Bronchial epithelial cell (primary cell): ENCODE measurements at regions not wholly inside any gene's neighbourhood (a gene's known extent, or its start where the extent isn't known, plus 50 kb on each side); places are given as distances from the start of the nearest gene placed in this dataset.

Experiments
- DNase-seq: peaks from one replicate; pipeline ENCODE4 v3.0.0-alpha.2; 2010; ENCODE audit warnings: low read depth
- FAIRE-seq: peaks from 2 replicates; lab custom pipeline; 2011; peaks lifted over from hg19 to GRCh38; lab: Jason Lieb, UNC
- H3K27me3 ChIP-seq: 2 replicates; pipeline ENCODE4 v1.5.1; 2011; ENCODE audit warnings: low read length; ENCODE audit not compliant: control insufficient read depth, insufficient read depth
- H3K36me3 ChIP-seq: 2 replicates; pipeline ENCODE4 v1.5.1; 2011; ENCODE audit warnings: low read length; ENCODE audit not compliant: control insufficient read depth, insufficient read depth
- H3K4me3 ChIP-seq: 2 replicates; pipeline ENCODE4 v1.5.1; 2011; ENCODE audit warnings: mild to moderate bottlenecking, low read depth, low read length, control low read depth
- TF ChIP-seq, protein P1 (sequence below): IDR thresholded peaks from 2 replicates; pipeline ENCODE4 v1.5.1; 2011; ENCODE audit warnings: mild to moderate bottlenecking, moderate library complexity, low read length, control low read depth, inconsistent platforms; ENCODE audit not compliant: insufficient read depth, severe bottlenecking

DNA sequence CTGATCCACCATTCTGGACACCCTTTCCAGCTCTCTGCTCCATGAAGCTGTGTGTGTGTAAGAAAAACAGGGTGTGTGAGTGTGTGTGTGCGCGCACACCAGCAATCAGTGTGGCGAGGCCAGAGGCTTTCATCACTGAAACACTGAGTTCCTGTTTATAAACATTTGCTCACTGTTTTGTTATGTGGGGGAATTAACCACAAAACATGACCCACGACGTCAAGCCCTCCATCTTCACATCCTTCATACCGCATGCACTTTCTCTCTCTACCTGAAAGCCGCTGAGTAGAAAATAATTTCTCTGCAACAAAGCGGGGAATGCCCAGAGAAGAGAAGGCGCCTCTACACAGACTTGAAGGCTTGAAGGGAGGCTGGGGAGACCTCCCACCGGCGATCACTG is 148.9 kb upstream of the IRF2BP2 start:
- DNase-seq (no peak), FAIRE-seq (no peak)
- H3K27me3 ChIP-seq = peaks cover 1% of the 10 kb centered on the region
- TF ChIP-seq, protein P1, sequence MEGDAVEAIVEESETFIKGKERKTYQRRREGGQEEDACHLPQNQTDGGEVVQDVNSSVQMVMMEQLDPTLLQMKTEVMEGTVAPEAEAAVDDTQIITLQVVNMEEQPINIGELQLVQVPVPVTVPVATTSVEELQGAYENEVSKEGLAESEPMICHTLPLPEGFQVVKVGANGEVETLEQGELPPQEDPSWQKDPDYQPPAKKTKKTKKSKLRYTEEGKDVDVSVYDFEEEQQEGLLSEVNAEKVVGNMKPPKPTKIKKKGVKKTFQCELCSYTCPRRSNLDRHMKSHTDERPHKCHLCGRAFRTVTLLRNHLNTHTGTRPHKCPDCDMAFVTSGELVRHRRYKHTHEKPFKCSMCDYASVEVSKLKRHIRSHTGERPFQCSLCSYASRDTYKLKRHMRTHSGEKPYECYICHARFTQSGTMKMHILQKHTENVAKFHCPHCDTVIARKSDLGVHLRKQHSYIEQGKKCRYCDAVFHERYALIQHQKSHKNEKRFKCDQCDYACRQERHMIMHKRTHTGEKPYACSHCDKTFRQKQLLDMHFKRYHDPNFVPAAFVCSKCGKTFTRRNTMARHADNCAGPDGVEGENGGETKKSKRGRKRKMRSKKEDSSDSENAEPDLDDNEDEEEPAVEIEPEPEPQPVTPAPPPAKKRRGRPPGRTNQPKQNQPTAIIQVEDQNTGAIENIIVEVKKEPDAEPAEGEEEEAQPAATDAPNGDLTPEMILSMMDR = no peak
- H3K36me3 ChIP-seq = no peaks in the 10 kb centered on the region
- no peak overlapping the region for H3K4me3 ChIP-seq

DNA sequence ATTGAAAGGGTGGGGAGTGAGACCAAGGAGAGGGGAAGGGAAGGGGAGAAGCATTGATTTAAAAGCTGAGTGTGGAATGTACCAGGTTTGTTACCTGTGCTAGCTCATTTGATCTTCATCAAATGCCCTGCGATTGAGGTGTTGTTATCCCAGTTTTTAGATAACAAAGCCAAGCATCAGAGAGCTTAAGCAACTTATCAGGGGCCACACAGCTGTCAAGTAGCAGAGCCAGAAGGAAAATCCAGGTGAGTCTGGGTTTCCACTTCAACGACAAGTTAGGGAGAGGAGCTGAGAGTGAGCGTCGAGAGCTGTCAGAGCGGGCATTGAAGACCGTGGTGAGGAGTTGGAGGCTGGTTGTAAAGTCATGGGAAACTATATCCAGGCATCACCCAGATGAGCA is 146.9 kb upstream of the IRF2BP2 start:
- DNase-seq (no peak), FAIRE-seq (peak; percentile 43)
- TF ChIP-seq, protein P1 = no peak
- Histone ChIP-seq H3K4me3 (no peak overlapping the region), H3K27me3 (peaks cover 1% of the 10 kb centered on the region), H3K36me3 (no peaks in the 10 kb centered on the region)

DNA sequence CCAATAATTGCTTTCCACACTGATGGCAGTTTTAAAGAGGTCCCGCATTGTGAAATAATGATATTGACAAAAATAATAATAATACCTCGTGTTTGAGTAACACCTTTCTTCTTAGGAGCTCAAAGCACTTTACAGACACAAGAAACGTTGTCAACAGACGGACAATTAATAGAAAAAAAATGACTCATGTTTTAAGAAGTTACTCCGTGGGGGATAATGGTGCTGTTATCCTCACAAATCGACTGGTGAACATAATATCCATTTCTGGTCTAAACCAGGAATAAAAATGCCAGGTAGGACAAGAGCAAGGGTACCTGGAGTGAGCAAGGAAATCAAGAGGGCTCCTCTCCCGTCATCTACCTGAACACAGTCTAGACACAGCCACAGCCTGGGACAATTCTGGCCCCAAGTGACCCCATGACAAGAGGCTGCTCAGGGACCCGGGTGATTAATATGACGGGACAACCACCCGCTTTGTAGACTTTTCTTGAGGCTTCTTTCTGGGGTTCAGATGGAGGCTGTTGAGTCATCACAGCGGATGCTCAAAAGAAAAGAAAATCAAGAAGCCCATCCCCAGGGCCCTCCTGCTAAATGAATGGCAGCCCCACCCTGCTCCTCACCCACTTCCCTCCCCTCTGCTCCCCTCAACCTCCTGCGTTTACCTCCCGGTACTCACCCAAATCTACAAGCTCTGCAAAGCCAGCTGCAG is 146.2 kb upstream of the IRF2BP2 start:
- DNase-seq (no peak), FAIRE-seq (no peak)
- no peaks in the 10 kb centered on the region for H3K36me3 ChIP-seq
- peaks cover 1% of the 10 kb centered on the region for H3K27me3 ChIP-seq
- H3K4me3 ChIP-seq = no peak overlapping the region
- TF ChIP-seq, protein P1 = no peak

DNA sequence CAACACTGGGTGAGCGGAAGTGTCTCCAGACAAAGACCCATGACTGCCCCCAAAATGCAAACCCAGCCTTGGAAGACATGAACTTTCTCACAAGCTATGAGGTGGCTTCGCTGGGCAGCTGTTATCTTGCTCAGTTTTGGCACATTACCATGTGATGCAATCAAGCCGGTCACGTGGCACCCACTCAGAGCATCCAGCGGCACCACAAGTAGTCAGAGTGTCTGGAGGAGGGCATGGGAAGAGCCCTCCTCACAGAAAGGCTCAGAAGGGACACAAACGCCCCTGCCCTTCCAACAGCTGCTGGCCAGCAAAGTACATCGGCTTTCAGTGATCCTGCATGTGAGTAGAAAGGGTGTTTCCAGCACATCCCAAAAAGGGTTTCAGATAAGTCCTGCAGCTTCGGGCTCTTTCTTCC is 145.5 kb upstream of the IRF2BP2 start:
- peak; percentile 78 for DNase-seq
- FAIRE-seq = no peak
- no peak overlapping the region for H3K4me3 ChIP-seq
- H3K27me3 ChIP-seq = peaks cover 1% of the 10 kb centered on the region
- TF ChIP-seq, protein P1 = no peak
- H3K36me3 ChIP-seq = no peaks in the 10 kb centered on the region

DNA sequence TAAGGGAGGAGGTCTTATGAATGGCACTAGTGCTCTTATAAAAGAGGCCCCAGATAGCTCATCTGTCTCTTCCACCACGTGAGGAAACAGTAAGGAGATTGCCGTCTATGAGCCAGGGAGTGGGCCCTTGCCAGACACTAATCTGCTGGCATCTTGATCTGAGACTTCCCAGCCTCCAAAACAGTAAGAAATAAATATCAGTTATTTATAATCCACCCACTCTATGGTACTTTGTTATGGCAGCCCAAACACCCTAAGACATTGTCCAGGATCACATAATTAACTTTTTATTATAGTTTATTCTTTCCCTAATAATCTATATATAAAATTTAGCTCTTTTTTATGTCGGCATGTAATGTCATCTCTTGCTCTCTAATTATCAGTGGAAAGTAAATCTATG is 144.0 kb upstream of the IRF2BP2 start:
- H3K4me3 ChIP-seq = no peak overlapping the region
- TF ChIP-seq, protein P1 = no peak
- peaks cover 1% of the 10 kb centered on the region for H3K27me3 ChIP-seq
- no peaks in the 10 kb centered on the region for H3K36me3 ChIP-seq
- no peak for FAIRE-seq
- no peak for DNase-seq

DNA sequence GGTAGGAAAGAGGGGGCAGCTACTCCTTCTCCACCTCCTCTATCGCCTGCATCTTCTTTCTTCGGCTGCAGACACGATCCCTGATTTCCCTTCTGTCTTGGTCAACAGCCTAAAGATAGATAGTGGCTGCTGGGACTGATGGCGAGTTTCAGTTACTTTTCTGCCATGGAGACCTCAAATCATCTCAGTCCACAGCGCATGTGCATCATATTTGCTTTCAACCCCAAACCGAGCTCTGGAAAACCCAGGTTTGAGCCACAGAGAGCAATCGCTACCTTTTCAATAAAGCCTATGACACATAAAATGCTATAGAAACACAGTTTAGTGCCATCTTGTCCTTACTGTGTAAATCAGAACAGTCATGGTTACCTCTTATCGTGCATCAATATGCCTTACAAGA is 142.9 kb upstream of the IRF2BP2 start:
- TF ChIP-seq, protein P1 = no peak
- H3K36me3 ChIP-seq = no peaks in the 10 kb centered on the region
- DNase-seq = no peak
- no peak overlapping the region for H3K4me3 ChIP-seq
- H3K27me3 ChIP-seq = peaks cover 1% of the 10 kb centered on the region
- no peak for FAIRE-seq
